HL-60 (cell line): ENCODE measurements at regions not wholly inside any gene's neighbourhood (a gene's known extent, or its start where the extent isn't known, plus 50 kb on each side); places are given as distances from the start of the nearest gene placed in this dataset.

ENCODE experiments used
- DNase-seq, 2 experiments: peaks; one replicate each; pipeline ENCODE4 v3.0.0-alpha.2; 2010 to 2020; ENCODE audit warnings: low read depth in 1 of 2, low spot score in 1 of 2
- H3K27ac ChIP-seq: fragments of 250-450 bp; sonication (Bioruptor Pico); replicated peaks from 2 replicates; pipeline ENCODE4 v1.5.1; 2020; ENCODE audit warnings: mild to moderate bottlenecking, moderate library complexity
- H3K27me3 ChIP-seq: fragments of 250-450 bp; sonication (Bioruptor Pico); 2 replicates; pipeline ENCODE4 v1.5.1; 2021; ENCODE audit warnings: mild to moderate bottlenecking, moderate library complexity; ENCODE audit not compliant: insufficient read depth, poor library complexity, severe bottlenecking
- H3K4me3 ChIP-seq: replicated peaks from 2 replicates; pipeline ENCODE4 v1.5.1; 2011; ENCODE audit warnings: mild to moderate bottlenecking, control low read depth, low read length; ENCODE audit not compliant: insufficient read depth
- GABPA ChIP-seq: IDR thresholded peaks from 2 replicates; pipeline ENCODE4 v1.6.1; 2012; ENCODE audit warnings: low read depth
- POLR2AphosphoS5 ChIP-seq: IDR thresholded peaks from 2 replicates; pipeline ENCODE4 v1.6.1; 2012; ENCODE audit warnings: low read depth
- SPI1 ChIP-seq: IDR thresholded peaks from 2 replicates; pipeline ENCODE4 v1.6.1; 2012; ENCODE audit warnings: low read depth, mild to moderate bottlenecking, borderline replicate concordance
- TF ChIP-seq, protein P1 (sequence below): IDR thresholded peaks from 2 replicates; pipeline ENCODE4 v1.6.1; 2012; ENCODE audit warnings: low read depth; ENCODE audit not compliant: insufficient replicate concordance
- TF ChIP-seq, protein P2 (sequence below): IDR thresholded peaks from one replicate; pipeline ENCODE4 v1.5.1; 2011; ENCODE audit warnings: low read length, control low read depth, inconsistent platforms; ENCODE audit not compliant: insufficient read depth

DNA sequence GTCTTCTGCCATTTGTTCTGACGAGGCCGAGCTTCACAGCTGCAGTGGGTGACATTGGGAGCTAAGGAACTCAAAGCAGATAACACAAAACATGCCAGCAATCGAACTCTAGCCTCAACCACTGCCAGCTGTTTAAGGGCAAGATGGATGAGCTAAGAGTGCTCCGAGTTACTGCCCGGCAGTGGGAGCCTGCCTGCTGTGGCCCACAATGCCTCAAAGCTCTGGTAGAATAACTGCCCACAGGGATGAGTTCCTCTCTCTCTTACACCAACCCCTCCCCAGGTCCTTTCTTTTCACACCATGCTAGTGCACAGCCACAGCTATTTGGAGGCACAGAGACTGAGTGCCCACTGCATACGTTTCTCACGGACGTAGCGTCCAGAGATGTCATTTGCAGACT, 330.5 kb downstream of the FGF9 start:
- DNase-seq, result no peak
- no peak overlapping the region for H3K27ac ChIP-seq
- TF ChIP-seq, protein P1, sequence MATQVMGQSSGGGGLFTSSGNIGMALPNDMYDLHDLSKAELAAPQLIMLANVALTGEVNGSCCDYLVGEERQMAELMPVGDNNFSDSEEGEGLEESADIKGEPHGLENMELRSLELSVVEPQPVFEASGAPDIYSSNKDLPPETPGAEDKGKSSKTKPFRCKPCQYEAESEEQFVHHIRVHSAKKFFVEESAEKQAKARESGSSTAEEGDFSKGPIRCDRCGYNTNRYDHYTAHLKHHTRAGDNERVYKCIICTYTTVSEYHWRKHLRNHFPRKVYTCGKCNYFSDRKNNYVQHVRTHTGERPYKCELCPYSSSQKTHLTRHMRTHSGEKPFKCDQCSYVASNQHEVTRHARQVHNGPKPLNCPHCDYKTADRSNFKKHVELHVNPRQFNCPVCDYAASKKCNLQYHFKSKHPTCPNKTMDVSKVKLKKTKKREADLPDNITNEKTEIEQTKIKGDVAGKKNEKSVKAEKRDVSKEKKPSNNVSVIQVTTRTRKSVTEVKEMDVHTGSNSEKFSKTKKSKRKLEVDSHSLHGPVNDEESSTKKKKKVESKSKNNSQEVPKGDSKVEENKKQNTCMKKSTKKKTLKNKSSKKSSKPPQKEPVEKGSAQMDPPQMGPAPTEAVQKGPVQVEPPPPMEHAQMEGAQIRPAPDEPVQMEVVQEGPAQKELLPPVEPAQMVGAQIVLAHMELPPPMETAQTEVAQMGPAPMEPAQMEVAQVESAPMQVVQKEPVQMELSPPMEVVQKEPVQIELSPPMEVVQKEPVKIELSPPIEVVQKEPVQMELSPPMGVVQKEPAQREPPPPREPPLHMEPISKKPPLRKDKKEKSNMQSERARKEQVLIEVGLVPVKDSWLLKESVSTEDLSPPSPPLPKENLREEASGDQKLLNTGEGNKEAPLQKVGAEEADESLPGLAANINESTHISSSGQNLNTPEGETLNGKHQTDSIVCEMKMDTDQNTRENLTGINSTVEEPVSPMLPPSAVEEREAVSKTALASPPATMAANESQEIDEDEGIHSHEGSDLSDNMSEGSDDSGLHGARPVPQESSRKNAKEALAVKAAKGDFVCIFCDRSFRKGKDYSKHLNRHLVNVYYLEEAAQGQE, result no peak
- TF ChIP-seq SPI1, result no peak
- TF ChIP-seq POLR2AphosphoS5, result no peak
- TF ChIP-seq GABPA, result no peak
- TF ChIP-seq, protein P2, sequence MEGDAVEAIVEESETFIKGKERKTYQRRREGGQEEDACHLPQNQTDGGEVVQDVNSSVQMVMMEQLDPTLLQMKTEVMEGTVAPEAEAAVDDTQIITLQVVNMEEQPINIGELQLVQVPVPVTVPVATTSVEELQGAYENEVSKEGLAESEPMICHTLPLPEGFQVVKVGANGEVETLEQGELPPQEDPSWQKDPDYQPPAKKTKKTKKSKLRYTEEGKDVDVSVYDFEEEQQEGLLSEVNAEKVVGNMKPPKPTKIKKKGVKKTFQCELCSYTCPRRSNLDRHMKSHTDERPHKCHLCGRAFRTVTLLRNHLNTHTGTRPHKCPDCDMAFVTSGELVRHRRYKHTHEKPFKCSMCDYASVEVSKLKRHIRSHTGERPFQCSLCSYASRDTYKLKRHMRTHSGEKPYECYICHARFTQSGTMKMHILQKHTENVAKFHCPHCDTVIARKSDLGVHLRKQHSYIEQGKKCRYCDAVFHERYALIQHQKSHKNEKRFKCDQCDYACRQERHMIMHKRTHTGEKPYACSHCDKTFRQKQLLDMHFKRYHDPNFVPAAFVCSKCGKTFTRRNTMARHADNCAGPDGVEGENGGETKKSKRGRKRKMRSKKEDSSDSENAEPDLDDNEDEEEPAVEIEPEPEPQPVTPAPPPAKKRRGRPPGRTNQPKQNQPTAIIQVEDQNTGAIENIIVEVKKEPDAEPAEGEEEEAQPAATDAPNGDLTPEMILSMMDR, result no peak
- H3K4me3 ChIP-seq, result no peak overlapping the region
- H3K27me3 ChIP-seq, result no peaks in the 10 kb centered on the region

DNA sequence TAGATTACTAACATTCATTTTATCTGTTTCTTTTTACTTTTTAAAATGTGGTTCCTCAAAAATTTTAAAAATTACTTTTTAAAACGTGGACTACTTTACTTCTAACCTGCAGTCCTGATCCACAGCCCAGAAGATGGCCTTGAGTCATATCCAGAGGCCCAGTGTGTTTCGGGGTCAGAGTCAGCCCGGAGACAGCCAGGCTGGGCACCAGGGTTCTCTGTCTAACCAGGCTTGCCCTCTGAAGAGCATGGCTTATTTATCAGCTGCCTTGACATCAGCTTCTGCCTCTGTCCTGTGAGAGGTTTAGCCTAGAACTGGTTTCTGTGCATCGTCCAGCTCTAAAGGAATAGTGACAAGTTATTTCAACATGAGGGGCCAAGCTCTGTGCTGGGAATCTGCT, 332.0 kb downstream of the FGF9 start:
- no peaks in the 10 kb centered on the region for H3K27me3 ChIP-seq
- DNase-seq, result no peak
- H3K27ac ChIP-seq, result no peak overlapping the region
- TF ChIP-seq, protein P1, result no peak
- TF ChIP-seq, protein P2, result no peak
- no peak for TF ChIP-seq GABPA
- TF ChIP-seq SPI1, result no peak
- no peak for TF ChIP-seq POLR2AphosphoS5
- no peak overlapping the region for H3K4me3 ChIP-seq

DNA sequence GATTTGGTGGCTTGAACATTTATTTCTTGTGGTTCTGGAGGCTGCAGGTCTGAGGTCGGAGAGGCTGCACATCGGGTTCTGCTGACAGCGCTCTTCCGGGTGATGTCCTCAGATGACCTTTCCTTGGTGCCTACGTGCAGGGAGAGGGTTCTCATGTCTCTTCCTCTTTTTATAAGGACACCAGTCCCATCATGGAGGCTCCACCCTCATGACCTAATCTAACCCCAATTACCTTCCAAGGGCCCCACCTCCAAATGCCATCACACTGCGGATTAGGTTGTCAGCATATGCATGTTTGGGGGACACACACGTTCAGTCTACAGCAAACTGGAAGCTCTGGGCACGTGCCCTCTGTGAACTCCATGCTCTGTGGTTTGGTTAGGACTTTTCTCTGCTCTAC, 338.6 kb downstream of the FGF9 start:
- Histone ChIP-seq H3K27ac (0 out of 2 replicates have a peak overlapping the region, but pooled peaks have one; percentile 24), H3K27me3 (no peaks in the 10 kb centered on the region), H3K4me3 (no peak overlapping the region)
- TF ChIP-seq SPI1 (peak; percentile 96), POLR2AphosphoS5 (peak; percentile 64)
- TF ChIP-seq, protein P1, result no peak
- peak; percentile 75 to 89 for DNase-seq

DNA sequence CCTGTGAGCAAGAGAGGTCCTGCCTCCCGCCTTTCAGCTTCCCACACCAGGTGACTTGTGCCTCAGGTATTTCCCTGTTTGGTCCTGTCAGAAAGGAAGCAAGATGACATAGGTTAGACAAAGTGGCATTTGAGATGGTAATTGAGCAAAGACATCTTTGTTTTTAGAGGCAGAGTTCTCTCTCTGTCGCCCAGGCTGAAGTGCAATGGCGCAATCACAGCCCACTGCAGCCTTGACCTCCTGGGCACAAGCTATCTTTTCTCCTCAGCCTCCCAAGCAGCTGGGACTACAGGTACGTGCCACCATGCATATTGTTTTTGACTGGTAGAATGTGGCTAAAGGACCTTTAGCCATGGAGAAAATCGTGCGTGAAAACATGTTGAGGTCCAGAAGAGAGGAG, 339.1 kb downstream of the FGF9 start:
- no peak for DNase-seq
- Histone ChIP-seq H3K27ac (0 out of 2 replicates have a peak overlapping the region, but pooled peaks have one; percentile 24), H3K27me3 (no peaks in the 10 kb centered on the region), H3K4me3 (no peak overlapping the region)
- TF ChIP-seq GABPA (no peak), POLR2AphosphoS5 (no peak), SPI1 (no peak)
- TF ChIP-seq, protein P1, result no peak
- TF ChIP-seq, protein P2, result no peak
